ENCODE measurements at regions not wholly inside any gene's neighbourhood (a gene's known extent, or its start where the extent isn't known, plus 50 kb on each side); places are given as distances from the start of the nearest gene placed in this dataset.

GRCh38 chr9:116087751-116088194 is 65.8 kb upstream of the PAPPA start:
- no peak for TF ChIP-seq CTCF (IDR thresholded peaks at IDR 0.05; ENCODE audit: insufficient read depth, low read length, missing control alignments)
- ChIA-PET POLR2A (interaction anchor here (0.5 to 0.8 kb wide), 2 partner anchors 14 to 490 kb away, joined by 3 read pairs; no protein-coding TSS in a partner anchor), CTCF (no interaction called here)
- DNase-seq (ENCODE audit: low read depth, low spot score), result no peak
- H3K4me3 ChIP-seq (ENCODE audit: low read depth, low read length), result 0 out of 2 replicates have a peak overlapping the region, but pooled peaks have one; percentile 1

- H3K4me3 ChIP-seq (ENCODE audit: low read depth, low read length), result no peak overlapping the region
- POLR2A ChIA-PET, result no interaction called here
- CTCF ChIA-PET, result no interaction called here
- no peak for DNase-seq (ENCODE audit: low read depth, low spot score)
- no peak for TF ChIP-seq CTCF (IDR thresholded peaks at IDR 0.05; ENCODE audit: insufficient read depth, low read length, missing control alignments)
These were observed 65.2 kb upstream of the PAPPA start for GRCh38 chr9:116088396-116088795.

GRCh38 chr9:116090030-116090770 is 63.4 kb upstream of the PAPPA start:
- TF ChIP-seq CTCF (IDR thresholded peaks at IDR 0.05; ENCODE audit: insufficient read depth, low read length, missing control alignments), result no peak
- ChIA-PET POLR2A (no interaction called here), CTCF (no interaction called here)
- H3K4me3 ChIP-seq (ENCODE audit: low read depth, low read length), result no peak overlapping the region
- DNase-seq (ENCODE audit: low read depth, low spot score), result no peak

DNA sequence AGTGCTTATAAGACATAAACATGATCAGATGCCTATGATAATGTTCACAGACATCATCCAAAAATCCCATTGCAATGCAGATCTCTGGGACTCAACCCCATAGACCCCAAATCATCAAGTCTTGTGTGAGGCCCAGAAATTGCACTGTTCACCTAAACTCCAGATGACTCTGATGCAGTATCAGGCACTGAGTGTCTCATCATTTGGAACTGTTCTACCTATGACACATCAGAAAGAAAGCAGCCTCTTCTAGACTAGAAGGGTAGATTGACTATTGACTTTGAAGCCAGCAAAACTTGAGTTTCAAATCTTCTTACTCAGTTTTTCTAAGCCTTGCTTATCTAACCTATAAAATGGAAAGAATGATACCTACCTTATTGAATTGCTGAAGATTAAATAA is 58.7 kb upstream of the PAPPA start:
- TF ChIP-seq CTCF (IDR thresholded peaks at IDR 0.05; ENCODE audit: insufficient read depth, low read length, missing control alignments), result no peak
- no peak overlapping the region for H3K4me3 ChIP-seq (ENCODE audit: low read depth, low read length)
- POLR2A ChIA-PET, result no interaction called here
- no peak for DNase-seq (ENCODE audit: low read depth, low spot score)
- CTCF ChIA-PET, result interaction anchor here (0.9 kb wide), 1 partner anchor 501 kb away, joined by 3 read pairs; no protein-coding TSS in a partner anchor

DNA sequence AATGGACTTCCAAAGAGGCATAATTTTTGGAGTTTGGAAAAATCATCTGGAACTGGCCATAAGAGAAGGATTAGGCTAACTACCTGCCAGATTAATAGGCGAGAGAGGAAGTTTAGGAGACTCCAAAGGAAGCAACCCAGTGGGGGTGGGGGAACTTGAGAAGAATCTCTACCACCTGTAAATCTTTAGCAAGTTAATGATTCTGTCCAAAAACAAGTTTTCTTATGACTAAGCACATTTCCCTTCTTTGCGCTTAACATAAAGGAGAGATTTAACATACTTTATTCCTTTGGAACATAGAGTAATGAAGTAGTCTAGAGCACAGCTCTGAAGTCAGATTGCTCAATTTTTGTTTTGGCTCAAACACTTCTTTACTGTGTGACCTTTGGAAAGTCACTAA is 58.2 kb upstream of the PAPPA start:
- DNase-seq (ENCODE audit: low read depth, low spot score), result no peak
- no peak overlapping the region for H3K4me3 ChIP-seq (ENCODE audit: low read depth, low read length)
- TF ChIP-seq CTCF (IDR thresholded peaks at IDR 0.05; ENCODE audit: insufficient read depth, low read length, missing control alignments), result no peak
- POLR2A ChIA-PET, result no interaction called here
- CTCF ChIA-PET, result no interaction called here

DNA sequence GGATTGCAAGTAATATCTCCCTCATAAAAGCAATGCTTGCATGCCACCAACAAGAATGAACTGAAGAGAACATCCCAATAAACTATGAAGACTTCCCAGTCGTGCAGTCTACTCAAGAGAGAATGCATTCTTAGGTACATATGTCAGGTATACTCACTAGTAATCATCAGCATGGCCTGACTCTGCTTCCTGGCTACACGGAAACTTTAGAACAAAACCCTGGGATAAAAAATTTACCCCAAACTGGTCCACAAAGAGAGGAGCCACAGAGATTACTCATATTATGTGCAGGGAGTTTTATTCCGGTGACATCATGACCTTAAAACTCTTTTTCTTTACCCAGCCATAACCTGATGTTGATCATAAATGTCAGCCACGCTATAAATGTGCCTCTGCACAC is 57.5 kb upstream of the PAPPA start:
- ChIA-PET POLR2A (no interaction called here), CTCF (no interaction called here)
- DNase-seq (ENCODE audit: low read depth, low spot score), result no peak
- no peak overlapping the region for H3K4me3 ChIP-seq (ENCODE audit: low read depth, low read length)
- TF ChIP-seq CTCF (IDR thresholded peaks at IDR 0.05; ENCODE audit: insufficient read depth, low read length, missing control alignments), result no peak
